ENCODE measurements at regions not wholly inside any gene's neighbourhood (a gene's known extent, or its start where the extent isn't known, plus 50 kb on each side); places are given as distances from the start of the nearest gene placed in this dataset.

GRCh38 chr9:135286961-135287360 lies 192.6 kb upstream of the PPP1R26 start:
- Histone ChIP-seq H2AK5ac (ENCODE audit: low read length, severe bottlenecking) (no peak overlapping the region), H3K14ac (ENCODE audit: low read length in 2 of 2) (no peak overlapping the region), H3K27me3 (ENCODE audit: control insufficient read depth in 1 of 2, insufficient read depth in 1 of 2, low read length in 2 of 2) (peaks cover 0 to 57% of the 10 kb centered on the region in 2 experiments), H2BK5ac (ENCODE audit: low read depth, low read length, poor library complexity, severe bottlenecking) (no peak overlapping the region), H4K8ac (ENCODE audit: low read length) (no peak overlapping the region), H3K9me3 (ENCODE audit: control insufficient read depth, low read length) (no peaks in the 10 kb centered on the region), H3K18ac (ENCODE audit: low read depth in 1 of 2, low read length in 2 of 2) (no peak overlapping the region), H3K4me1 (ENCODE audit: control insufficient read depth, insufficient read depth, low read depth, low read length) (peaks cover 1% of the 10 kb centered on the region), H3K36me3 (ENCODE audit: control insufficient read depth in 1 of 2, insufficient read depth in 2 of 2, low read depth in 1 of 2, low read length in 2 of 2) (no peaks in the 10 kb centered on the region), H2BK15ac (ENCODE audit: low read depth, poor library complexity, severe bottlenecking) (no peak overlapping the region), H3K4me2 (ENCODE audit: low read length, poor library complexity, severe bottlenecking) (no peak overlapping the region), H3K9ac (ENCODE audit: low read length) (no peak overlapping the region), H2BK12ac (ENCODE audit: low read length in 2 of 2) (no peak overlapping the region), H3K27ac (ENCODE audit: low read length, poor library complexity, severe bottlenecking) (no peak overlapping the region), H3K79me1 (replicated peaks; ENCODE audit: low read length, poor library complexity, severe bottlenecking) (no peaks in the 10 kb centered on the region), H3K4ac (ENCODE audit: low read depth in 1 of 2, low read length in 2 of 2) (no peak overlapping the region), H4K91ac (ENCODE audit: low read length) (no peak overlapping the region), H3K4me3 (ENCODE audit: insufficient read depth in 1 of 2, low read depth in 1 of 2, low read length in 2 of 2) (no peak overlapping the region), H2AFZ (ENCODE audit: low read depth, low read length) (no peak overlapping the region), H2BK120ac (ENCODE audit: low read depth, low read length) (no peak overlapping the region), H3K23ac (ENCODE audit: low read length in 2 of 2) (no peak overlapping the region)
- WGBS: 84% methylated on average over 5 of the region's 7 CpGs
- DNase-seq: no peak

- H2AK5ac ChIP-seq (ENCODE audit: low read length, severe bottlenecking): no peak overlapping the region
- H4K8ac ChIP-seq (ENCODE audit: low read length): no peak overlapping the region
- no peak overlapping the region for H3K4me3 ChIP-seq (ENCODE audit: insufficient read depth in 1 of 2, low read depth in 1 of 2, low read length in 2 of 2)
- no peak overlapping the region for H3K4me2 ChIP-seq (ENCODE audit: low read length, poor library complexity, severe bottlenecking)
- no peak for DNase-seq
- no peaks in the 10 kb centered on the region for H3K4me1 ChIP-seq (ENCODE audit: control insufficient read depth, insufficient read depth, low read depth, low read length)
- no peak overlapping the region for H3K14ac ChIP-seq (ENCODE audit: low read length in 2 of 2)
- H2BK15ac ChIP-seq (ENCODE audit: low read depth, poor library complexity, severe bottlenecking): no peak overlapping the region
- no peak overlapping the region for H2BK120ac ChIP-seq (ENCODE audit: low read depth, low read length)
- H3K9me3 ChIP-seq (ENCODE audit: control insufficient read depth, low read length): no peaks in the 10 kb centered on the region
- no peak overlapping the region for H3K18ac ChIP-seq (ENCODE audit: low read depth in 1 of 2, low read length in 2 of 2)
- H2BK5ac ChIP-seq (ENCODE audit: low read depth, low read length, poor library complexity, severe bottlenecking): no peak overlapping the region
- WGBS: 81% methylated on average over 16 of the region's 16 CpGs
- no peak overlapping the region for H2AFZ ChIP-seq (ENCODE audit: low read depth, low read length)
- H3K27ac ChIP-seq (ENCODE audit: low read length, poor library complexity, severe bottlenecking): no peak overlapping the region
- no peak overlapping the region for H2BK12ac ChIP-seq (ENCODE audit: low read length in 2 of 2)
- H4K91ac ChIP-seq (ENCODE audit: low read length): no peak overlapping the region
- peaks cover 0 to 57% of the 10 kb centered on the region in 2 experiments for H3K27me3 ChIP-seq (ENCODE audit: control insufficient read depth in 1 of 2, insufficient read depth in 1 of 2, low read length in 2 of 2)
- no peaks in the 10 kb centered on the region for H3K79me1 ChIP-seq (replicated peaks; ENCODE audit: low read length, poor library complexity, severe bottlenecking)
- H3K23ac ChIP-seq (ENCODE audit: low read length in 2 of 2): no peak overlapping the region
- H3K36me3 ChIP-seq (ENCODE audit: control insufficient read depth in 1 of 2, insufficient read depth in 2 of 2, low read depth in 1 of 2, low read length in 2 of 2): no peaks in the 10 kb centered on the region
- no peak overlapping the region for H3K9ac ChIP-seq (ENCODE audit: low read length)
- H3K4ac ChIP-seq (ENCODE audit: low read depth in 1 of 2, low read length in 2 of 2): no peak overlapping the region
These were observed 192.0 kb upstream of the PPP1R26 start for GRCh38 chr9:135287627-135288026.

- H3K4ac ChIP-seq (ENCODE audit: low read depth in 1 of 2, low read length in 2 of 2): no peak overlapping the region
- peaks cover 0 to 54% of the 10 kb centered on the region in 2 experiments for H3K27me3 ChIP-seq (ENCODE audit: control insufficient read depth in 1 of 2, insufficient read depth in 1 of 2, low read length in 2 of 2)
- no peak overlapping the region for H2BK120ac ChIP-seq (ENCODE audit: low read depth, low read length)
- no peak overlapping the region for H2BK5ac ChIP-seq (ENCODE audit: low read depth, low read length, poor library complexity, severe bottlenecking)
- H3K23ac ChIP-seq (ENCODE audit: low read length in 2 of 2): no peak overlapping the region
- DNase-seq: no peak
- H3K4me1 ChIP-seq (ENCODE audit: control insufficient read depth, insufficient read depth, low read depth, low read length): no peaks in the 10 kb centered on the region
- no peak overlapping the region for H2BK15ac ChIP-seq (ENCODE audit: low read depth, poor library complexity, severe bottlenecking)
- H4K91ac ChIP-seq (ENCODE audit: low read length): peak overlapping the region; percentile 18
- no peak overlapping the region for H2AK5ac ChIP-seq (ENCODE audit: low read length, severe bottlenecking)
- WGBS: 88% methylated on average over 24 of the region's 24 CpGs
- H2AFZ ChIP-seq (ENCODE audit: low read depth, low read length): no peak overlapping the region
- no peak overlapping the region for H4K8ac ChIP-seq (ENCODE audit: low read length)
- no peak overlapping the region for H3K27ac ChIP-seq (ENCODE audit: low read length, poor library complexity, severe bottlenecking)
- H2BK12ac ChIP-seq (ENCODE audit: low read length in 2 of 2): no peak overlapping the region
- H3K4me2 ChIP-seq (ENCODE audit: low read length, poor library complexity, severe bottlenecking): no peak overlapping the region
- H3K18ac ChIP-seq (ENCODE audit: low read depth in 1 of 2, low read length in 2 of 2): no peak overlapping the region
- H3K79me1 ChIP-seq (replicated peaks; ENCODE audit: low read length, poor library complexity, severe bottlenecking): no peaks in the 10 kb centered on the region
- H3K9ac ChIP-seq (ENCODE audit: low read length): no peak overlapping the region
- H3K9me3 ChIP-seq (ENCODE audit: control insufficient read depth, low read length): no peaks in the 10 kb centered on the region
- H3K4me3 ChIP-seq (ENCODE audit: insufficient read depth in 1 of 2, low read depth in 1 of 2, low read length in 2 of 2): no peak overlapping the region
- no peak overlapping the region for H3K14ac ChIP-seq (ENCODE audit: low read length in 2 of 2)
- H3K36me3 ChIP-seq (ENCODE audit: control insufficient read depth in 1 of 2, insufficient read depth in 2 of 2, low read depth in 1 of 2, low read length in 2 of 2): no peaks in the 10 kb centered on the region
These were observed 191.5 kb upstream of the PPP1R26 start for GRCh38 chr9:135288054-135288453.

- H3K4ac ChIP-seq (ENCODE audit: low read depth in 1 of 2, low read length in 2 of 2): no peak overlapping the region
- H3K4me2 ChIP-seq (ENCODE audit: low read length, poor library complexity, severe bottlenecking): no peak overlapping the region
- H3K14ac ChIP-seq (ENCODE audit: low read length in 2 of 2): no peak overlapping the region
- no peak overlapping the region for H2AFZ ChIP-seq (ENCODE audit: low read depth, low read length)
- H3K36me3 ChIP-seq (ENCODE audit: control insufficient read depth in 1 of 2, insufficient read depth in 2 of 2, low read depth in 1 of 2, low read length in 2 of 2): no peaks in the 10 kb centered on the region
- H3K9me3 ChIP-seq (ENCODE audit: control insufficient read depth, low read length): no peaks in the 10 kb centered on the region
- no peak overlapping the region for H4K91ac ChIP-seq (ENCODE audit: low read length)
- H3K9ac ChIP-seq (ENCODE audit: low read length): no peak overlapping the region
- no peak overlapping the region for H3K18ac ChIP-seq (ENCODE audit: low read depth in 1 of 2, low read length in 2 of 2)
- no peak overlapping the region for H4K8ac ChIP-seq (ENCODE audit: low read length)
- H2BK5ac ChIP-seq (ENCODE audit: low read depth, low read length, poor library complexity, severe bottlenecking): no peak overlapping the region
- DNase-seq: no peak
- H3K27me3 ChIP-seq (ENCODE audit: control insufficient read depth in 1 of 2, insufficient read depth in 1 of 2, low read length in 2 of 2): peaks cover 0 to 45% of the 10 kb centered on the region in 2 experiments
- 78% methylated on average over 17 of the region's 17 CpGs for WGBS
- no peaks in the 10 kb centered on the region for H3K79me1 ChIP-seq (replicated peaks; ENCODE audit: low read length, poor library complexity, severe bottlenecking)
- no peak overlapping the region for H3K4me3 ChIP-seq (ENCODE audit: insufficient read depth in 1 of 2, low read depth in 1 of 2, low read length in 2 of 2)
- H2AK5ac ChIP-seq (ENCODE audit: low read length, severe bottlenecking): no peak overlapping the region
- no peak overlapping the region for H2BK120ac ChIP-seq (ENCODE audit: low read depth, low read length)
- H3K23ac ChIP-seq (ENCODE audit: low read length in 2 of 2): no peak overlapping the region
- H2BK15ac ChIP-seq (ENCODE audit: low read depth, poor library complexity, severe bottlenecking): no peak overlapping the region
- no peaks in the 10 kb centered on the region for H3K4me1 ChIP-seq (ENCODE audit: control insufficient read depth, insufficient read depth, low read depth, low read length)
- no peak overlapping the region for H2BK12ac ChIP-seq (ENCODE audit: low read length in 2 of 2)
- no peak overlapping the region for H3K27ac ChIP-seq (ENCODE audit: low read length, poor library complexity, severe bottlenecking)
These were observed 190.5 kb upstream of the PPP1R26 start for GRCh38 chr9:135289081-135289491.

Data from mesenchymal stem cell (in vitro differentiated cells and primary cell).